ENCODE measurements at regions not wholly inside any gene's neighbourhood (a gene's known extent, or its start where the extent isn't known, plus 50 kb on each side); places are given as distances from the start of the nearest gene placed in this dataset.

- Histone ChIP-seq H3K4me1 (ENCODE audit: control insufficient read depth, extremely low read depth, insufficient read depth, low read length) (no peaks in the 10 kb centered on the region), H3K9me1 (replicated peaks; ENCODE audit: control insufficient read depth, extremely low read depth, insufficient read depth, low read length) (no peaks in the 10 kb centered on the region), H3K9me3 (replicated peaks; ENCODE audit: control insufficient read depth, insufficient read depth, low read length) (no peaks in the 10 kb centered on the region), H3K79me2 (ENCODE audit: control insufficient read depth, insufficient read depth, low read length) (no peaks in the 10 kb centered on the region), H3K27ac (ENCODE audit: insufficient read depth, low read depth, low read length) (no peak overlapping the region), H3K4me2 (ENCODE audit: insufficient read depth, low read length) (no peak overlapping the region), H3K9ac (replicated peaks; ENCODE audit: extremely low read depth, insufficient read depth, low read length) (no peak overlapping the region), H3K36me3 (ENCODE audit: control insufficient read depth in 2 of 2, extremely low read depth in 1 of 2, insufficient read depth in 2 of 2, low read length in 2 of 2) (no peaks in the 10 kb centered on the region), H2AFZ (ENCODE audit: low read depth, low read length) (no peak overlapping the region), H3K27me3 (ENCODE audit: control insufficient read depth in 2 of 2, insufficient read depth in 2 of 2, low read length in 2 of 2) (peaks cover 0 to 2% of the 10 kb centered on the region in 2 experiments), H4K20me1 (replicated peaks; ENCODE audit: control insufficient read depth, extremely low read depth, insufficient read depth, low read length) (no peaks in the 10 kb centered on the region), H3K4me3 (replicated peaks in 1 of 3; ENCODE audit: insufficient read depth in 1 of 3, low read depth in 1 of 3, low read length in 3 of 3) (no peak overlapping the region)
- FAIRE-seq = no peak
- ChIA-PET POLR2A (no interaction called here), CTCF (interaction anchor here (1.6 kb wide), 1 partner anchor 10 kb away, joined by 5 read pairs; no protein-coding TSS in a partner anchor)
- TF ChIP-seq POLR2A (IDR thresholded peaks at IDR 0.05; ENCODE audit: low read depth, low read length) (no peak), JUN (IDR thresholded peaks at IDR 0.05; ENCODE audit: borderline replicate concordance, insufficient read depth, insufficient read length, low read depth) (no peak), EZH2 (IDR thresholded peaks at IDR 0.05; ENCODE audit: borderline replicate concordance, low read depth, low read length, severe bottlenecking) (no peak), FOS (IDR thresholded peaks at IDR 0.05; ENCODE audit: borderline replicate concordance, insufficient read depth, low read length) (no peak), CTCF (IDR thresholded peaks at IDR 0.05; ENCODE audit: extremely low read depth in 1 of 2, insufficient read depth in 1 of 2, low read depth in 1 of 2, low read length in 2 of 2) (no peak), MYC (IDR thresholded peaks at IDR 0.05; ENCODE audit: low read depth, low read length) (no peak), MAX (IDR thresholded peaks at IDR 0.05; ENCODE audit: insufficient read depth, insufficient read length) (no peak), POLR2AphosphoS5 (IDR thresholded peaks at IDR 0.05; ENCODE audit: insufficient read depth, low read depth, low read length) (no peak), GATA2 (IDR thresholded peaks at IDR 0.05; ENCODE audit: insufficient read depth, insufficient read length, low read depth, low read length) (no peak)
- no peak for DNase-seq (ENCODE audit: low read depth, low spot score)
- intact Hi-C loops (cut with micrococcal nuclease) (no loop called here), dilution Hi-C loops (cut with MboI; ENCODE audit: extremely low pct_ligation_motif_present, low sequenced_read_pairs) (no loop called here)
- no TSS peak for BruUV-seq (replicated peaks)
Measured at GRCh38 chr2:195352581-195352980, 304.4 kb upstream of the SLC39A10 start.

Data from endothelial cell of umbilical vein (primary cell).